LNCAP (cell line): ENCODE measurements at regions not wholly inside any gene's neighbourhood (a gene's known extent, or its start where the extent isn't known, plus 50 kb on each side); places are given as distances from the start of the nearest gene placed in this dataset.

Source experiments
- CTCF ChIP-seq: fragments of 450-650 bp; IDR thresholded peaks from 2 replicates; pipeline ENCODE4 v1.5.1; 2017; ENCODE audit warnings: mild to moderate bottlenecking

- TF ChIP-seq CTCF: no peak
Observed at GRCh38 chr10:123551259-123551658, 114.9 kb upstream of the GPR26 start.

GRCh38 chr10:123552760-123553554 lies 113.2 kb upstream of the GPR26 start:
- TF ChIP-seq CTCF: no peak

- no peak for TF ChIP-seq CTCF
Observed at GRCh38 chr10:123553810-123554430, 112.2 kb upstream of the GPR26 start.

- TF ChIP-seq CTCF: no peak
Observed at GRCh38 chr10:123554656-123555055, 111.5 kb upstream of the GPR26 start.

- TF ChIP-seq CTCF: no peak
Observed at GRCh38 chr10:123555616-123556015, 110.5 kb upstream of the GPR26 start.

- no peak for TF ChIP-seq CTCF
Observed at GRCh38 chr10:123556049-123556448, 110.1 kb upstream of the GPR26 start.

GRCh38 chr10:123556736-123557135 lies 109.4 kb upstream of the GPR26 start:
- no peak for TF ChIP-seq CTCF
